COLO668 (cell line): ENCODE measurements at regions not wholly inside any gene's neighbourhood (a gene's known extent, or its start where the extent isn't known, plus 50 kb on each side); places are given as distances from the start of the nearest gene placed in this dataset.
A peak's percentile ranks its signal among the peaks of the same experiment; 100 is the strongest.

Experiments used
- DNase-seq: peaks from one replicate; lab custom pipeline; 2025; ENCODE audit not compliant: unreplicated experiment; lab: John Stamatoyannopoulos, UW

- no peak for DNase-seq
Measured at GRCh38 chr18:77651441-77651840, 401.8 kb downstream of the GALR1 start.

- DNase-seq = no peak
Measured at GRCh38 chr18:77653792-77654191, 404.1 kb downstream of the GALR1 start.

- no peak for DNase-seq
Measured at GRCh38 chr18:77654302-77654701, 404.7 kb downstream of the GALR1 start.

DNA sequence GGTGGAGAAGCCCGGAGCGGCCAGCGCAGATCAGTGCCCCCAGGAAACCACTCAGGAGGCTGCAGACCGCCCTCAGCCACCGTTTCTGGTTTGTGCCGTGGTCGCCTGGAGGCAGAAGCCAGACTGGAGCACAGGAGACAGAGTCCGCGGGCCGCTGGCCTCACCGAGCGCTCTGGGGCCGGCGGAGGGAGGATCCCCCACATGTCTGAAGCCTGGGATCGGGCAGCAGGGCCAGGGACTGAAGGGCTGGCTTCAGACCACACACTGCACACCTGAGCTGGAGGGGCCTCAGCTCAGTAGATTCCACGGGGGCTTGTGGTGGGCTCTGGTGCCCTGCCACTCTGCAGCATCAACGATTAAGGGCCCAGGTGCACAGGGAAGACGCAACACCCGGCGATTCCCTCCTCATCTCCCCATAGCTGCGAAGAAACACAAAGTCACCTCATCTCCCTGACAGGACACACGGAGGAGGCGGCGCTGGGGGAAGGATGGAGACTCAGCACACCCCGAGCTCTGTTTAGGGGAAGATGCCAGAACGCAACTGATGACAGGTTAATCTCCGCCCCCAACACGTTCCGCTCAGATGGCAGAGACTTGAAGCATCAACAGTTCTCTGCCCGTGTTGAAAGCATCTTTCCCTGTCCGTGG lies 408.1 kb downstream of the GALR1 start:
- DNase-seq = no peak

DNA sequence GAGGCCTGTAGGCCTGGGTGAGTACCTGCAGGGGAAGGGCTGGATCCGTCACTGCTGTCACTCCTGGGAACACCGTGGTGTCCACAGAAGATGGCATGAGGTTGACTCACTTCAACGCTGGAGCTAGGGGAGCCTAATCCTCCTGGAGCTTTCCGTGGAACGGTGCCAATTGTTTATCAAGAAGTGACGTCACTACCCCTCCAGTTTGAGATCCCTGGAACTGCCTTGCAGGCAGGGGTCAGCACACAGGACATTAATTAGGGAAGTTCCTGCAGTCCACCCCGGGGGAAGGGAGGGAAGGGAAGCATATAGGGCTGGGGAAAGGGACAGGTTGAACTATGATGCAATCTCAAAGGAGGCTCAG lies 408.6 kb downstream of the GALR1 start:
- no peak for DNase-seq

DNA sequence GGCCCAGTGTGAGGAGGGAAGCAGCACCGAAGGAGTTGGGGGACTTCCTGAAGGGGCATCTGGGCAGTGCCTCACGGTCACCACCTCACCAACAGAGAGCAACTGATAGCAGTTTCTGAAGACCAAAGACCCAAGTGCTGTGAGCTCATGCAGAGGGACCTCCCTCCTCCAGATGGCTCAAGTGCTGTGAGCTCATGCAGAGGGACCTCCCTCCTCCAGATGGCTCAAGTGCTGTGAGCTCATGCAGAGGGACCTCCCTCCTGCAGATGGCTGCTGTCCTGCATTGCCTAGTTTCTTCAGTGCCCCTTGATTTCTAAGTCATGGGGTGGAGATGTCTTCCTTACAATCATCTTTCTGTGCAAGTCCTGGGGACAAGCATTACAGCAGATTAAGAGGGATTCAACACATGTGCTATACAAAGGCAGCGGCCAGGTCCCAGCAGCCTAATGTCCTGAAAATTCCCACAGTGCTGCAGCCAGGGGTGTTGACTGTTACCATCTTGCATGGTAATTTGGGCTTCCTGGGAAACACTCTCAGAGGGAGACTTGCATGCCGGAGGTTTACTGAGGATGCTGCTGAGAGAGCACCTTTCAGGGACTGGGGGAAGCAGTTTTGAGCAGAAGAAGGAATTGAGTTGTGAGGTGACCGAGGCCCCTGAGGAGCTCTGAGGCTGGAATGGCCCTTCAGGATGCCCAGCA lies 409.3 kb downstream of the GALR1 start:
- DNase-seq = no peak

DNA sequence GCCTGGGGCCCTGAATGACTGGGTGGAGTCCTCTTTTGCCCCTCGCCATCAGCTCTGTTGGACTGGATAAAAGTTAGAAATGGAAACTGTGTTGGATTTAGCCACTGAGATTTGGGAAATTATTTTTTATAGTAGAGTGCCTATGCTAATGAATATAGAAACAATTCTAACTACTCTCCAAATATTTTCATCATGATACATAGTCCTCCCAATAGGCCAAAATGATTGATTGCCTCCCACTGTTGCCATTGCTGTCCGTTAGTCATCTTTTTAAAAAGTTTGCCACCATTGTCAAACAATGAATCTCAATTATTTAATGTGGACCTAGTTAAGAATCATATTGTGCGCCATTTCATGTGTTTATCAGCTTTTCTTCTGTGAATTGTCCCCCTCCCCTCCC lies 417.0 kb downstream of the GALR1 start:
- DNase-seq = no peak

GRCh38 chr18:77668219-77668618 lies 418.6 kb downstream of the GALR1 start:
- DNase-seq = no peak

DNA sequence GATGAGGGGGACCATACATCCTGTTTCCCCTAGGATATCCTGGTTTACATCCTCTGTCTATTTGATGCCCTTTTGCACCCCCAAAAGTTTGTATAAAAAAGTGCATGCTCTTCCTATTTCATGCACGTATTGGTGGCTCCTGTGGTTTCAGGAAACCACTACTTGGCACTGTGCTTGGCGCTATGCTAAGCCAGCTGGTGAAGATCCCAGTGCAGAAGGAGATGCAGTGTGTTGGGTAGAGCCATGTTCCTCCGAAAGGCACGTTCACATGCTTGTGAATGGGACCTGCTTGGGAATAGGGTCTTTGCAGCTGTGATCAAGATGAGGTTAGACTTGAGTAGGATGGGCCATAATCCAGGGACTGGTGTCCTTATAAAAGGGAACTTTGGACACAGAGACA lies 419.7 kb downstream of the GALR1 start:
- DNase-seq = no peak

DNA sequence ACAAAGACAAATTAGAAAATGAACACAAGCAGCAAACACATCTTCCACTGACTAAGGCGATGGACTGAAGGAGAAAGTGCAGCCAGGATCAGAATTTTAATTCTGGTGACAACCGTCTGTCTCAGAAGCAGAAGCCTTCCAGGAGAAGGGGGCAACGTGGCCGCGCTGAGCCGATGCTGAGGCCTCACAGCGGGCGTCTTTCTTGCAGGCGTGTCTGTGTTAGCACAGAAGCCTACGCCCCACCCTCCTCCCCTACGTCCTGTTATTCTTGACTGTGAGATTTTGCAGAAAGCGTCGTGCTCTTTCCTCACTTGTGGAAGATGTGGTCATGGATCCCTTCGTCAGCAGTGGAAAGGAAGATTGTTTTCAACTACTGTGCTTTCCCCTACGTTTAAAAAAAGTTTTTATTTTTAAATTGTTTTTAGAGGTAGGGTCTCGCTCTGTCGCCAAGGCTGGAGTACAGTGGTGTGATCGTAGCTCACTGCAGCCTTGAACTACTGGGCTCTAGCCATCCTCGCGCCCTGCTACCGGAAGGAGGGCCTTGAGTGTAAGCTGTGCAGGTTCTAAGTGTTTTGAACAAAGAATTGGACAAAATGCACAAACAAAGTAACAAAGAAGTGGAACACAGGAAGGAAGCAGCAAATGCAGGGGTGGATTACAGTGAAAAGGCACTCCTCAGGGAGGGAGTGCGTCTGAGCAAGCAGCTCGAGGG lies 422.0 kb downstream of the GALR1 start:
- no peak for DNase-seq

DNA sequence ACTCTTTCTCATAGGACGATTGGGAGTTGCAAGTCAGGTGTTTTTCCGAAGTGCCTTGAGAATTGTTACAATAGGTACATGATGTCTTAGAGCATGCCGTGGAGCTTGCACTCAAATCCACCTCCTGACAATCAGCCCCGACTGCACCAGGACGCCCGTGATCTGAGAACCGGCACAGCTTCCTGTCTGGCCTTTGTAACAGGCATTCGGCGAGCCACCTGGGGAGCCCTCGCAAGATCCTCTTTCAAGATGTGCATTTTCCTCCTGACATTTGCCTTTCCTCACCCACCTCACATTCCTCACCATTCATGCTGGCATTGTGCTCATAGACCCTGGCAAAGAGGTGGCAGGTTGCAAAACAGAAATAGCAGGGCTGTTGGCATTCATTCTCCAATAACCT lies 427.3 kb downstream of the GALR1 start:
- DNase-seq = no peak

DNA sequence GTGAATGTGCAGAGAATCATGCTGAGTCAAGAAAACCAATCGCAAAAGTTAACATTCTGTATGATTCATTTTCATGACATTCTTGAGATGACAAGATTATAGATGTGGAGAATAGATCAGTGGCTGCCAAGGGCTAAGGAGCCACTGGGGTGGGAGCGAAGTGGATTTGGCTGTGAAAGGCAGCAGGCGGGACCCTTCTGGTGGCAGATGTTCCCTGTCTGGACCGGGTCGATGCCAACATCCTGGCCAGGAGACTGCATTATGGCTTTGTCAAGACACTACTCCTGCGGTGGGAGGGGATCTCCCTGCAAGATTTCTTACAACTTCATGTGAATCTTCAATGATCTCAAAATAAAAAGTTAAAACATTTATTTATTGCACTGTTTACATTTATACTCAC lies 427.9 kb downstream of the GALR1 start:
- DNase-seq = no peak

DNA sequence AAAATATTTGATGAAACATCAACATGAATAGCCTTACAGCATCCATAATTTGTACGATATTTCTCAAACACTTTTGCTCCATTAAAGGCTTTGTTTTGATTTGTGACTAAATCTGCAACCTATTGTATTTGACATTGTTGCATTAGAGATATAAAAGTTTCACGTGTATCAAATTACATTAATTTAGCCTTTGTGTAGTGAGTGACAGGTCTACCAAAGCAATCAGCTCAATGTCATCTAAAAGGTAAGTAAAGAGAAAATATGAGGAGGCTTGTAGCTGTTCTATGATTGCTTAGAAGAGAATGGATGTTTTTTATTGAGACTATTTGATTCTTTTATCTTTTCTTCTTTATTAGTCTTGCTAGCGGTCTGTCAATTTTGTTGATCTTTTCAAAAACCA lies 430.2 kb downstream of the GALR1 start:
- no peak for DNase-seq

DNA sequence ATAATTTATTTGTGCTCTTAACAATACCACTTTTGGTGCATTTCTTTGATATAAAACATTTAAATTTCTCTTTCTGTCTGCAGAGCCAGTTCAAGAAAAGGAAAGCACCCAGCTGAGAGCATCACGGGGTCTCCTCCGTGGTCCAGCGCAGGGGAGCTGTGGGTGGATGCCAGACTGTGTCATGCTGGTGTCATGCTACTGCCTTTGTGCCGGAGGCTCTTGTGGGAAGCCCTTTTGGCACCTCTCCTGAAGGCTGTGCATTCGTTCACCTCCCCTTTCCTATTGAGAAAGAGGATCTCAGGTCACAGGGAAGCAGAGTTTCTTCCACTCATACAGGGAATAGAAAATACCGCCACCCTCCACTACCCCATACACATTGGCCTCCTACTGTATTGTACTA lies 450.4 kb downstream of the GALR1 start:
- no peak for DNase-seq

DNA sequence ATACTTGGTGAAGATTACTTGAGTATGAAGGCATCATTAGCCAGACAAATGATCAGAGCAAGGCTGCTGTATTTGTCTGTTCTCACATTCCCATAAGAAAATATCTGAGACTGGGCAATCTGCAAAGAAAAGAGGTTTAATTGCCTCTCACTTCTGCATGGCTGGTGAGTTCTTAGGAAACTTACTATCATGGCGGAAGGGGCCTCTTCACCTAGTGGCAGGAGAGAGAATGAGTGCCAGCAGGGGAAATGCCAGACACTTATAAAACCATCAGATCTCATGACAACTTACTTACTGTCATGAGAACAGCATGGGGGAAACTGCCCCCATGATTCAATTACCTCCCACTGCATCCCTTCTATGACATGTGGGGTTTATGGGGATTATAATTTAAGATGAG lies 452.3 kb downstream of the GALR1 start:
- no peak for DNase-seq

GRCh38 chr18:77702686-77703085 lies 453.0 kb downstream of the GALR1 start:
- peak; percentile 53 for DNase-seq

DNA sequence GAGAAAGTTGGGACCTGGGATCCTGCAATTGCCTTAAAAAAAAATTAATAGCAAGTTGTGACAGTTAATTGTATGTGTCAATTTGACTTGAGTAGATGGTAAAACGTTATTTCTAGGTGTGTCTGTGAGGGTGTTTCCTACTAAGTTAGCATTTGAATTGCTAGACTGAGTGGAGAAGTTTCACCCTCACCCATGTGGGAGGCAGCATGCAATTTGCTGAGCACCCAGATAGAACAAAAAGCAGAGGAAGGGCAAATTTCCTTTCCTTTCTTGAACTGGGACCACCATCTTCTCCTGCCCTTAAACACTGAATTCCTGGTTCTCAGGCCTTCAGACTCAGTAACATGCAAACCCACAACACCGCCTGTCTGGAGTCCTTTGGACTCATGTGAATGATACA lies 455.7 kb downstream of the GALR1 start:
- DNase-seq = no peak

GRCh38 chr18:77708826-77709506 lies 459.3 kb downstream of the GALR1 start:
- DNase-seq = no peak

DNA sequence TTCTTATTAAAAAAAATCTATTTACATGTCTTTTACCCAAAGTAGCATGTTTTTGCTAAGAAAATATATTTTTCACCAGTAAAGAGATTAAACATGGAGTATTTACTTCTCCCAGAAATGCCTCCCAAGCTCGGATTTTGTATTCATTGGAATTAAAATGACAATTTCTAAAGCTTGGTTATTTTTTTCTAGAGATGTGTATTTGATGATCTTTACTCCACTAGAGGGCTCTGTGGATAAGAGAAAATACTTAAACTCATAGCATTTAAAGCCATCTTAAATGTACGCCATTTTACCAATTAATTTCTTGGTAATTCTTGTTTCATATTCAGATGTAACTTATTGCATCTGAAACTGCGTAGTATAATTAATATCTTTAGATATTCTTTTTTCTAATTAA lies 461.4 kb downstream of the GALR1 start:
- no peak for DNase-seq

GRCh38 chr18:77714716-77715115 lies 465.1 kb downstream of the GALR1 start:
- no peak for DNase-seq

DNA sequence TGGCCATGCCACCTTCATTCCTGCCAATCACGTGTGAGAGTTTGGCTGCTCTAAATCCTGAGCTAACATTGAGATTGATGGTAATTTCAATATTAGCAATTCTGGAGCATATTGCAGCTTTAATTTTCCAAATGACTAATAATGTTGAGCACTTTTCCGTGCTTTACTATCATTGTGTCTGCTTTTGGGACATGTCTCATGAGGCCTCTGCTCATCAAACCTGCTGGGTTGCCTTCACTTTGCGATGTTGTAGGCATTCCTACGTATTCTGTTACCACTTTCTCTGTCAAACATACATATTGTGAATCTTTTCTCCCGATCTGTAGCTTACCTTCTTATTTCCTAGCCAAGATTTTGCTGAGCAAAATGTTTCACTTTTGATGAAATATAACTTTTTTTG lies 466.6 kb downstream of the GALR1 start:
- DNase-seq = no peak
